ENCODE measurements at regions not wholly inside any gene's neighbourhood (a gene's known extent, or its start where the extent isn't known, plus 50 kb on each side); places are given as distances from the start of the nearest gene placed in this dataset.

DNA sequence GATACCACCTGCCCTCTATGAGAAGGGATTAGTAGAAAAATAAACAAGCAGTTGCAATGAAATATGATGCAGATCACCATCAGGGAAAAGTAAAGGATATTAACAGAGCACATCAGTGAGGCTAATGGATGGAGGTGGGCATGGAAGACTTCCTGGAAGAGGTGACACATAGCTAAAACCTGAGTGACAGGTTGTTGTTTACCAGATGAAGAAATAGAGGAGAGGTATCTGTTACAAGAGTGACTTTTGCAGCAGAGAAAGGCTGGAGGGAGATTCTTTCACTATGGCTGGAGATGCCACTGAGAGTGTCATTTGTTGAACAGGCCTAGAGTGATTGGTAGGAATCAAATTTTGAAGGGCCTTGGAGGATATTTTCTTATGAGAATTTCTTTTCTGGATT, 646.2 kb downstream of the GATA3 start:
- H3K4me3 ChIP-seq, result no peak overlapping the region
- no peak overlapping the region for H3K27ac ChIP-seq
- no peak for DNase-seq (ENCODE audit: low read depth in 1 of 2, low spot score in 1 of 2)
- TF ChIP-seq, protein P1, sequence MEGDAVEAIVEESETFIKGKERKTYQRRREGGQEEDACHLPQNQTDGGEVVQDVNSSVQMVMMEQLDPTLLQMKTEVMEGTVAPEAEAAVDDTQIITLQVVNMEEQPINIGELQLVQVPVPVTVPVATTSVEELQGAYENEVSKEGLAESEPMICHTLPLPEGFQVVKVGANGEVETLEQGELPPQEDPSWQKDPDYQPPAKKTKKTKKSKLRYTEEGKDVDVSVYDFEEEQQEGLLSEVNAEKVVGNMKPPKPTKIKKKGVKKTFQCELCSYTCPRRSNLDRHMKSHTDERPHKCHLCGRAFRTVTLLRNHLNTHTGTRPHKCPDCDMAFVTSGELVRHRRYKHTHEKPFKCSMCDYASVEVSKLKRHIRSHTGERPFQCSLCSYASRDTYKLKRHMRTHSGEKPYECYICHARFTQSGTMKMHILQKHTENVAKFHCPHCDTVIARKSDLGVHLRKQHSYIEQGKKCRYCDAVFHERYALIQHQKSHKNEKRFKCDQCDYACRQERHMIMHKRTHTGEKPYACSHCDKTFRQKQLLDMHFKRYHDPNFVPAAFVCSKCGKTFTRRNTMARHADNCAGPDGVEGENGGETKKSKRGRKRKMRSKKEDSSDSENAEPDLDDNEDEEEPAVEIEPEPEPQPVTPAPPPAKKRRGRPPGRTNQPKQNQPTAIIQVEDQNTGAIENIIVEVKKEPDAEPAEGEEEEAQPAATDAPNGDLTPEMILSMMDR (IDR thresholded peaks at IDR 0.05; ENCODE audit: low read depth, low read length), result no peak
- H3K9me3 ChIP-seq (ENCODE audit: low read depth), result no peaks in the 10 kb centered on the region
- H3K36me3 ChIP-seq, result no peaks in the 10 kb centered on the region
- H3K4me1 ChIP-seq (ENCODE audit: low read depth), result no peaks in the 10 kb centered on the region
- H3K27me3 ChIP-seq, result no peaks in the 10 kb centered on the region

DNA sequence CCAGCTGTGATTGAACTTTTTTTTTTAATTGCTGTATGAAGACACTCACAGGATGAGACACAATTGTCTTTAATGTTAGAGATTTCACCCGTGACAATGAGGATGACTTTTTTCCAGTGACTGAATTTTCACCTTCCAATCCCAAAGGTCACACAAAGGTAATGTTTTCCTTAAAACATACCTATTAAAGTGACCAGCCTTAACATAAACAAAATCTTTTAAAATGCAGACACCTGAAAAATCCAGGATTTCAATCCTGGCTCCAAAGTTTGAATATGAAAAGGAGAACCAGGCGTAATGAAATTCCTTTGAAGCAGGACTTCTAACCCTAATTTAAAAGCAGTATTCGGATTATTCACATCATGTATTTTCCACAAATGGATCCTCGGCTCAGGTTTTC, 647.7 kb downstream of the GATA3 start:
- Histone ChIP-seq H3K27me3 (no peaks in the 10 kb centered on the region), H3K4me3 (no peak overlapping the region), H3K4me1 (ENCODE audit: low read depth) (no peaks in the 10 kb centered on the region), H3K9me3 (ENCODE audit: low read depth) (no peaks in the 10 kb centered on the region), H3K36me3 (no peaks in the 10 kb centered on the region), H3K27ac (no peak overlapping the region)
- no peak for DNase-seq (ENCODE audit: low read depth in 1 of 2, low spot score in 1 of 2)
- TF ChIP-seq, protein P1 (IDR thresholded peaks at IDR 0.05; ENCODE audit: low read depth, low read length), result no peak

DNA sequence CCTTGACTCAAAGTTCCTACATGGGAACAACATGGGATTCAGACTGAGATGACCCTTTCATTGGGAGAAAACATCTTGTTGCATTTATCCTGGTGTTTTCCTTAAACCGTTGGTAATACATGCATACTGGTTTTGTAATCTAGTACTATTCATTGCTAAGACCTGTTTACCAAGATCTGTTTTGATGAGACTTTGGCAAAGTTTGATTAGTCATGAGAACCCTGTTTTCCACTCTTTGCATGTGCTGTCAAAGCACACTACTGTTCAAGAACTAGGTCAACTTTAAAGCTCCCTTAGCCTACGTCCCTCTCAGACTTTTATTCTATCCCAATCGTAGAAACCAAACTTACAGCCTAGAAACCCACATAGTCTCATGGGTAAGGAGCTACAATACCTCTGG, 650.9 kb downstream of the GATA3 start:
- H3K4me3 ChIP-seq, result no peak overlapping the region
- TF ChIP-seq, protein P1 (IDR thresholded peaks at IDR 0.05; ENCODE audit: low read depth, low read length), result no peak

DNA sequence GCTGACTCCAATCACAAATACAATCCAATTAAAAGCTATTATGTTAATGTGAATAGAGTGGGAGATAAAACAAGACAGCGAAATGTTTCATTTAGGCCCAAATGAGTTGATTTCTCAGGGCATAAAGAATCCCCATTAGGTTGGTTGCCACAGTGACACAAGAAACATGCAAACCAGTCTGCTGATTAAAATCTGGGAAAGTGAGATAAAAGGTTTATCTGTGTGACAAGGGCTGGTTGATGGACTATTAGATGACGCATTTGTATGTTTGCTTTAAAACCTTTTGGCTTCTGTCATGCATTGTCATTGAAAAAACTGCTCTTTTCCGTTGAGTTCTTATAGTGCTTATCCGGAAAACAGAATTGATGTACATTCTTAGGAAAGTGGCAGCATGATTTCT, 658.2 kb downstream of the GATA3 start:
- Histone ChIP-seq H3K4me1 (ENCODE audit: low read depth) (no peaks in the 10 kb centered on the region), H3K9me3 (ENCODE audit: low read depth) (no peaks in the 10 kb centered on the region), H3K36me3 (no peaks in the 10 kb centered on the region), H3K27me3 (no peaks in the 10 kb centered on the region), H3K4me3 (no peak overlapping the region), H3K27ac (no peak overlapping the region)
- no peak for DNase-seq (ENCODE audit: low read depth in 1 of 2, low spot score in 1 of 2)
- TF ChIP-seq, protein P1 (IDR thresholded peaks at IDR 0.05; ENCODE audit: low read depth, low read length), result no peak

More for the DNA sequence above, 650.9 kb downstream of the GATA3 start:
- Histone ChIP-seq H3K9me3 (ENCODE audit: low read depth) (no peaks in the 10 kb centered on the region), H3K27ac (no peak overlapping the region), H3K36me3 (no peaks in the 10 kb centered on the region), H3K27me3 (no peaks in the 10 kb centered on the region), H3K4me1 (ENCODE audit: low read depth) (no peaks in the 10 kb centered on the region)
- DNase-seq (ENCODE audit: low read depth in 1 of 2, low spot score in 1 of 2), result no peak

DNA sequence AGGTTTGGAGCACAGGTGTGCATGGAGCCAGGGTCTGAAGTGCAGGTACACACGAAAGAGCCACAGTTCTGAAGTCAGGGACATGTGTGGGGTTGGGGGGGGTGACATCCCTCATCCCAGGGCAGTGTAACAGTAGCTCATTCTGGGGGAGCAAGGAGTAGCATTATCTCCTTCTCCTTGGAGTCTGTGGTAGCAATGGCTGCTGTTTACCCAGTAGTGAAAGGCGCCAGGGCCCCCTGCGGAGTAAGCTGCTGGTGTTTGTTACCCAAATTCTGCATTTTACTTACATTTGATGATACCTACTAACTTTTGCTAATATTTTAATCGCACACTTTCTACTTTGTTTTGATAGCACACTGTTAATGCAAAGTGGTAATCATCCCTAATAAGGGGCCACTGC, 665.5 kb downstream of the GATA3 start:
- no peaks in the 10 kb centered on the region for H3K9me3 ChIP-seq (ENCODE audit: low read depth)
- DNase-seq (ENCODE audit: low read depth in 1 of 2, low spot score in 1 of 2), result no peak
- no peak overlapping the region for H3K27ac ChIP-seq
- H3K36me3 ChIP-seq, result no peaks in the 10 kb centered on the region
- TF ChIP-seq, protein P1 (IDR thresholded peaks at IDR 0.05; ENCODE audit: low read depth, low read length), result no peak
- no peak overlapping the region for H3K4me3 ChIP-seq
- no peaks in the 10 kb centered on the region for H3K27me3 ChIP-seq
- no peaks in the 10 kb centered on the region for H3K4me1 ChIP-seq (ENCODE audit: low read depth)

DNA sequence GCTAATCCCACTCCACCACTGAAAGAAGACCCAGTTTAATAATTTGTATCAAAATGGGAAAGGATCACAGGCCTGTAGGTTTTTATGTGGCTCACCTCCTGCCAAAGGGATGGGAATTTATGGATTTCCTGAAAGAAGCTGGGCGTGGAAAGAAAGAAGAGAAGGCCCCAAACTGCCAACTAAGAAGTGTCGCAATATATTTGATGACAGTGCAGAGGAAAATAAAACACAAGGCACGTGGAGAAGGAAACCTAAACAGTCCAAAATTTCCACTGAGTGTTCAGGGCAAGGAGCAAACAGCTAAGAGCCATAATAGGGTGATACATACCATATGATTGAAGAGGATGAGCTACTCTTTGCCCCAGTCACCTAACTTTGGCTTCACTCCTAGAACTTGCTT, 667.2 kb downstream of the GATA3 start:
- Histone ChIP-seq H3K4me3 (no peak overlapping the region), H3K27me3 (no peaks in the 10 kb centered on the region), H3K9me3 (ENCODE audit: low read depth) (no peaks in the 10 kb centered on the region), H3K27ac (no peak overlapping the region), H3K36me3 (no peaks in the 10 kb centered on the region), H3K4me1 (ENCODE audit: low read depth) (no peaks in the 10 kb centered on the region)
- DNase-seq (ENCODE audit: low read depth in 1 of 2, low spot score in 1 of 2), result no peak
- TF ChIP-seq, protein P1 (IDR thresholded peaks at IDR 0.05; ENCODE audit: low read depth, low read length), result no peak
